ENCODE measurements at regions not wholly inside any gene's neighbourhood (a gene's known extent, or its start where the extent isn't known, plus 50 kb on each side); places are given as distances from the start of the nearest gene placed in this dataset.
A peak's percentile ranks its signal among the peaks of the same experiment; 100 is the strongest.

- no CpG with 5 or more reads among the region's 1 CpG for WGBS, 2 experiments (ENCODE audit: extremely low coverage in 2 of 2, insufficient read length in 1 of 2)
- Histone ChIP-seq H3K9me1 (ENCODE audit: insufficient read depth, low read length) (peaks cover 2% of the 10 kb centered on the region; the same call in 1 of the 2 replicates), H4K91ac (ENCODE audit: insufficient read depth, low read depth, low read length) (peak overlapping the region; percentile 2; the same call in 1 of the 2 replicates)
Observed at GRCh38 chr6:155786528-155786927, 330.9 kb upstream of the NOX3 start.

More at GRCh38 chr6:155786528-155786927, 330.9 kb upstream of the NOX3 start:
- Histone ChIP-seq H3K9ac (ENCODE audit: low read depth, low read length) (no peak overlapping the region), H3K14ac (replicated peaks; ENCODE audit: low read depth, low read length) (no peak overlapping the region), H3K18ac (ENCODE audit: low read depth, low read length) (peak overlapping the region; percentile 28; the same call in 1 of the 2 replicates), H3K4me2 (ENCODE audit: low read depth, low read length) (no peak overlapping the region), H3K27me3 (ENCODE audit: control insufficient read depth, insufficient read depth, low read length) (no peaks in the 10 kb centered on the region), H3K4me1 (ENCODE audit: control insufficient read depth, insufficient read depth, low read length) (peaks cover 15% of the 10 kb centered on the region), H2BK20ac (ENCODE audit: low read depth, low read length) (no peak overlapping the region), H2BK5ac (ENCODE audit: low read depth, low read length, poor library complexity, severe bottlenecking) (no peak overlapping the region), H3K56ac (ENCODE audit: extremely low read depth, insufficient read depth, low read length) (no peak overlapping the region), H2BK120ac (ENCODE audit: low read depth, low read length) (0 out of 2 replicates have a peak overlapping the region, but pooled peaks have one; percentile 2), H2AK5ac (ENCODE audit: low read depth, low read length) (no peak overlapping the region), H3K36me3 (ENCODE audit: control insufficient read depth, insufficient read depth, low read length) (no peaks in the 10 kb centered on the region), H4K8ac (ENCODE audit: low read depth in 2 of 2, low read length in 2 of 2) (peak overlapping the region in 1 of 2 experiments; percentile 40; a peak in 2 of 4 replicates), H3K23ac (ENCODE audit: low read depth, low read length) (no peak overlapping the region), H3K4me3 (ENCODE audit: insufficient read depth, low read depth, low read length) (no peak overlapping the region), H3K79me1 (ENCODE audit: low read depth in 1 of 2, low read length in 2 of 2) (no peaks in the 10 kb centered on the region), H3K27ac (ENCODE audit: insufficient read depth, low read length) (no peak overlapping the region), H3K9me3 (ENCODE audit: control insufficient read depth, insufficient read depth, low read length) (no peaks in the 10 kb centered on the region), H2BK15ac (ENCODE audit: low read depth, low read length) (peak overlapping the region; percentile 29; the same call in 1 of the 3 replicates), H3K4ac (ENCODE audit: low read depth, low read length) (no peak overlapping the region), H2AK9ac (replicated peaks; ENCODE audit: low read depth, low read length, poor library complexity) (no peak overlapping the region), H4K20me1 (ENCODE audit: insufficient read depth, low read length) (no peaks in the 10 kb centered on the region), H4K5ac (ENCODE audit: low read depth, low read length) (peak overlapping the region; percentile 54; the same call in 1 of the 2 replicates), H2AFZ (replicated peaks; ENCODE audit: low read length, poor library complexity) (no peak overlapping the region)
- dilution Hi-C loops (cut with HindIII; ENCODE audit: low sequenced_read_pairs, unreplicated experiment) (no loop called here), intact Hi-C loops (cut with micrococcal nuclease) (no loop called here), in situ Hi-C loops (cut with MboI; ENCODE audit: low sequenced_read_pairs) (no loop called here)
- no TSS peak for BruUV-seq (replicated peaks)
- ChIA-PET CTCF (no interaction called here), POLR2A (ENCODE audit: unreplicated experiment) (interaction anchor here (0.6 kb wide), 1 partner anchor 521 kb away, joined by 3 read pairs; no protein-coding TSS in a partner anchor)
- ATAC-seq (ENCODE audit: low read depth) (no peak), DNase-seq (no peak)
- TF ChIP-seq BHLHE40 (IDR thresholded peaks at IDR 0.05; ENCODE audit: low read depth, low read length) = no peak
- TF ChIP-seq POLR2A (IDR thresholded peaks at IDR 0.05; ENCODE audit: low read depth, low read length) = no peak
- no peak for TF ChIP-seq CEBPB (IDR thresholded peaks at IDR 0.05; ENCODE audit: low read depth, low read length)
